Fibroblast of skin of left quadriceps (primary cell): ENCODE measurements at regions not wholly inside any gene's neighbourhood (a gene's known extent, or its start where the extent isn't known, plus 50 kb on each side); places are given as distances from the start of the nearest gene placed in this dataset.
A peak's percentile ranks its signal among the peaks of the same experiment; 100 is the strongest.
"Not testable (repeated sequence)": the region's sequence is repeated elsewhere in the genome, so short reads cannot be mapped to it uniquely, and the experiment has no call there.

Experiments used
- DNase-seq, 2 experiments: peaks; one replicate each; pipeline ENCODE4 v3.0.0-alpha.2; 2013; ENCODE audit warnings: low read depth in 2 of 2

GRCh38 chr3:115385774-115386730 lies 237.3 kb upstream of the GAP43 start:
- no peak for DNase-seq

GRCh38 chr3:115388166-115388565 lies 235.1 kb upstream of the GAP43 start:
- DNase-seq = peak; percentile 15 to 31

- no peak for DNase-seq
Observed at GRCh38 chr3:115388811-115389210, 234.5 kb upstream of the GAP43 start.

- no peak for DNase-seq
Observed at GRCh38 chr3:115396801-115397200, 226.5 kb upstream of the GAP43 start.

- no peak for DNase-seq
Observed at GRCh38 chr3:115397433-115397832, 225.9 kb upstream of the GAP43 start.

GRCh38 chr3:115398506-115398905 lies 224.8 kb upstream of the GAP43 start:
- DNase-seq = no peak

- DNase-seq = no peak
Observed at GRCh38 chr3:115399750-115400149, 223.6 kb upstream of the GAP43 start.

GRCh38 chr3:115401298-115401697 lies 222.0 kb upstream of the GAP43 start:
- peak; percentile 39 to 45 for DNase-seq

- peak; percentile 46 to 57 for DNase-seq
Observed at GRCh38 chr3:115401851-115402501, 221.3 kb upstream of the GAP43 start.

- DNase-seq = no peak
Observed at GRCh38 chr3:115402651-115403050, 220.7 kb upstream of the GAP43 start.

- DNase-seq = no peak
Observed at GRCh38 chr3:115403786-115404185, 219.5 kb upstream of the GAP43 start.

GRCh38 chr3:115409596-115409995 lies 213.7 kb upstream of the GAP43 start:
- DNase-seq = no peak

- not testable (repeated sequence) for DNase-seq
Observed at GRCh38 chr3:115414610-115415009, 208.7 kb upstream of the GAP43 start.

- no peak for DNase-seq
Observed at GRCh38 chr3:115415246-115415996, 207.9 kb upstream of the GAP43 start.

GRCh38 chr3:115418583-115418982 lies 204.7 kb upstream of the GAP43 start:
- no peak for DNase-seq

- no peak for DNase-seq
Observed at GRCh38 chr3:115420086-115420485, 203.2 kb upstream of the GAP43 start.

- DNase-seq = no peak
Observed at GRCh38 chr3:115423170-115423569, 200.1 kb upstream of the GAP43 start.

- no peak for DNase-seq
Observed at GRCh38 chr3:115428841-115429240, 194.5 kb upstream of the GAP43 start.

GRCh38 chr3:115436767-115437301 lies 186.5 kb upstream of the GAP43 start:
- peak; percentile 87 to 89 for DNase-seq

GRCh38 chr3:115438799-115439198 lies 184.5 kb upstream of the GAP43 start:
- DNase-seq = no peak

GRCh38 chr3:115445559-115445958 lies 177.8 kb upstream of the GAP43 start:
- DNase-seq = no peak

- DNase-seq = no peak
Observed at GRCh38 chr3:115448851-115449250, 174.5 kb upstream of the GAP43 start.
